CD4-positive, CD25-positive, alpha-beta regulatory T cell (primary cell): ENCODE measurements at regions not wholly inside any gene's neighbourhood (a gene's known extent, or its start where the extent isn't known, plus 50 kb on each side); places are given as distances from the start of the nearest gene placed in this dataset.
"Not testable (repeated sequence)": the region's sequence is repeated elsewhere in the genome, so short reads cannot be mapped to it uniquely, and the experiment has no call there.

Source experiments
- ATAC-seq, 2 donors: fragments of 150-1000 bp; cut with Tn5 transposase; one replicate each; pipeline ENCODE4 v1.10.0; 2021; ENCODE audit warnings: low read depth in 2 of 2, moderate number of reproducible peaks in 2 of 2, moderate library complexity in 1 of 2
- DNase-seq, 3 donors: peaks; one replicate each; pipeline versions ENCODE4 v3.0.0 to v3.0.0-alpha.2; 2012 to 2022; ENCODE audit warnings: mixed read lengths in 1 of 3
- H3K27ac ChIP-seq: one replicate; pipeline ENCODE4 v1.7.0; 2013; ENCODE audit warnings: mild to moderate bottlenecking, low read length; ENCODE audit not compliant: insufficient read depth, poor library complexity, severe bottlenecking
- H3K27me3 ChIP-seq: one replicate; pipeline ENCODE4 v1.7.0; 2013; ENCODE audit warnings: low read length; ENCODE audit not compliant: control insufficient read depth, insufficient read depth
- H3K36me3 ChIP-seq: one replicate; pipeline ENCODE4 v1.7.0; 2013; ENCODE audit warnings: mild to moderate bottlenecking, low read length, moderate library complexity; ENCODE audit not compliant: control insufficient read depth, insufficient read depth
- H3K4me1 ChIP-seq: 2 replicates; pipeline ENCODE4 v1.7.0; 2013; ENCODE audit warnings: mild to moderate bottlenecking, low read length; ENCODE audit not compliant: insufficient read depth, control insufficient read depth, poor library complexity, severe bottlenecking
- H3K4me3 ChIP-seq: one replicate; pipeline ENCODE4 v1.7.0; 2013; ENCODE audit warnings: low read depth, mild to moderate bottlenecking, low read length, moderate library complexity
- H3K9me3 ChIP-seq, 2 experiments: 1 replicate in 1 of 2; 2 replicates in 1 of 2; pipeline ENCODE4 v1.7.0; 2013; ENCODE audit warnings: low read length in 2 of 2, mild to moderate bottlenecking in 1 of 2, moderate library complexity in 1 of 2; ENCODE audit not compliant: control insufficient read depth in 2 of 2
- H3K27ac Mint-ChIP-seq, 3 donors: one replicate each; pipeline ENCODE4 v1.8.0; 2020 to 2022; ENCODE audit warnings: mild to moderate bottlenecking in 3 of 3, mixed read lengths in 3 of 3, moderate library complexity in 2 of 3
- H3K27me3 Mint-ChIP-seq: one replicate; pipeline ENCODE4 v1.8.0; 2022; ENCODE audit warnings: mild to moderate bottlenecking, mixed read lengths
- H3K36me3 Mint-ChIP-seq: one replicate; pipeline ENCODE4 v1.8.0; 2020; ENCODE audit warnings: mixed read lengths
- H3K4me1 Mint-ChIP-seq, 4 donors: one replicate each; pipeline ENCODE4 v1.8.0; 2020 to 2022; ENCODE audit warnings: mixed read lengths in 4 of 4, mild to moderate bottlenecking in 1 of 4
- H3K4me3 Mint-ChIP-seq, 4 donors: one replicate each; pipeline ENCODE4 v1.8.0; 2020 to 2022; ENCODE audit warnings: mild to moderate bottlenecking in 4 of 4, mixed read lengths in 4 of 4, moderate library complexity in 3 of 4
- H3K9me3 Mint-ChIP-seq, 7 donors: one replicate each; pipeline ENCODE4 v1.8.0; 2020 to 2022; ENCODE audit warnings: mixed read lengths in 7 of 7, mild to moderate bottlenecking in 3 of 7, moderate library complexity in 2 of 7

DNA sequence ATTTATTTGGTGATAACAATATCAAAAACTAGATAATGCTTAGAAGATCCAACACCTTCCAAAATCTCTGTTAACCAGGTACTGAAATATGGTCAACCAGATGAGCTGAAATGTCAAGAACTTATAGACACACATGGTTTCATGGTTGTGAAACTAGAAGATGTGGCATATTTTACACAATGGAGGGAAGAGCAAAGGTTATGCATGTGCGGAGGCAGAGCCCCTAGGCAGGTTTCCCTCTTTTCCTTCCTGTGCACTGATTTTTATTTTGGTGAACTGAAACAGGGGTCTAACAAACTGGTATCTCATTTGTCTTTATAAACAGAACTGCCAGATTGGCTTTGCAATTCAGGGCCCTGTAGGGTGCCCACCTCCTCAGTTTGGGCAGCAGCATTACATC lies 91.6 kb downstream of the PRL start:
- Histone ChIP-seq H3K36me3 (no peaks in the 10 kb centered on the region), H3K4me1 (no peaks in the 10 kb centered on the region), H3K27me3 (no peaks in the 10 kb centered on the region), H3K27ac (no peak overlapping the region), H3K9me3 (no peaks in the 10 kb centered on the region), H3K4me3 (no peak overlapping the region)
- Mint-ChIP-seq H3K4me1 (no peaks in the 10 kb centered on the region), H3K27ac (no peak overlapping the region), H3K9me3 (peaks cover 1 to 5% (median 2%) of the 10 kb centered on the region in 7 donors), H3K27me3 (no peaks in the 10 kb centered on the region), H3K36me3 (no peaks in the 10 kb centered on the region), H3K4me3 (no peak overlapping the region)
- DNase-seq, result no peak
- ATAC-seq, result no peak

DNA sequence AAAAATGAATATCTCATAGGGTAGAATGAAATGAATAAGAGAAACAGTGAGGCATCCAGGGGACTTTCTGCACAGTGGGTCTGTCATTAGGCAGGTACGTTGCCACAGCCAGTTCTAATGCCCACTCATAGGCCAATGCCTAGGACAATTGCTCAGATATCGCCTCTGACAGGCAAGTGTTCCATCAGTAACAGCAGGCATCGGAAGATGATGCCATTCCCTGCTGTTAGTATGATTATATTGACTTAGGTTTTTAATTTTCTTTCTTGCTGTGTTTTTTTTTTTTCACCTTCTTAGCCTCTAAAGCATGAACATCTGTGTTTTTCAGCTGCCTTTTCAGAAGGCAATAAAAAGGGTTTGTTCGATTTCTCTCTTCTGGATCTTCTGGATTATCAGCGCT lies 90.7 kb downstream of the PRL start:
- DNase-seq, result no peak
- H3K4me3 Mint-ChIP-seq, result no peak overlapping the region

DNA sequence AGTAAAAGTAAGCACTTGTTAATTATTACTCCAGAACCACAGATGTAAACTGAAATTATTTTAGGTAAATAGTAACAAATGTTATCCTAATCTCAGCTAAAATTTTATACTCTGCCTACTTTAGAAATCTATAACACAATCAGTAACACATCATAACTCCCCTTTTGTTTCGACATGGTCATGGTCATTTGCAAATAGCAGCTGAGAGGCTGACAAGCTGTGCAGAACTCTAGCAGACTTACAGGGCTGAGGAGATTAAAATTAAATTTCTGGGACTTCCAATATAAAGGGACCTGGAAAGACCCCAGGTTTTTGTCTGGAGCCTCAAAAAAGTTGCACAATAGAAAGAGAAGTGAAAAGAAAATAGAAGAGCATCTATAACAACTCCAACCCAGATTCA lies 88.8 kb downstream of the PRL start:
- Histone ChIP-seq H3K4me3 (no peak overlapping the region), H3K4me1 (no peaks in the 10 kb centered on the region), H3K27me3 (no peaks in the 10 kb centered on the region), H3K9me3 (no peaks in the 10 kb centered on the region), H3K36me3 (no peaks in the 10 kb centered on the region), H3K27ac (no peak overlapping the region)
- Mint-ChIP-seq H3K4me1 (no peaks in the 10 kb centered on the region), H3K27ac (no peak overlapping the region), H3K9me3 (peaks cover 0 to 8% (median 1%) of the 10 kb centered on the region in 7 donors), H3K4me3 (no peak overlapping the region), H3K27me3 (no peaks in the 10 kb centered on the region), H3K36me3 (no peaks in the 10 kb centered on the region)
- DNase-seq (no peak), ATAC-seq (no peak)

More for the DNA sequence above, 90.7 kb downstream of the PRL start:
- Histone ChIP-seq H3K36me3 (no peaks in the 10 kb centered on the region), H3K27ac (no peak overlapping the region), H3K4me1 (no peaks in the 10 kb centered on the region), H3K4me3 (no peak overlapping the region), H3K9me3 (no peaks in the 10 kb centered on the region), H3K27me3 (no peaks in the 10 kb centered on the region)
- H3K27ac Mint-ChIP-seq, result no peak overlapping the region
- H3K4me1 Mint-ChIP-seq, result no peaks in the 10 kb centered on the region
- no peak for ATAC-seq
- peaks cover 1 to 5% (median 2%) of the 10 kb centered on the region in 7 donors for H3K9me3 Mint-ChIP-seq
- no peaks in the 10 kb centered on the region for H3K27me3 Mint-ChIP-seq
- H3K36me3 Mint-ChIP-seq, result no peaks in the 10 kb centered on the region

DNA sequence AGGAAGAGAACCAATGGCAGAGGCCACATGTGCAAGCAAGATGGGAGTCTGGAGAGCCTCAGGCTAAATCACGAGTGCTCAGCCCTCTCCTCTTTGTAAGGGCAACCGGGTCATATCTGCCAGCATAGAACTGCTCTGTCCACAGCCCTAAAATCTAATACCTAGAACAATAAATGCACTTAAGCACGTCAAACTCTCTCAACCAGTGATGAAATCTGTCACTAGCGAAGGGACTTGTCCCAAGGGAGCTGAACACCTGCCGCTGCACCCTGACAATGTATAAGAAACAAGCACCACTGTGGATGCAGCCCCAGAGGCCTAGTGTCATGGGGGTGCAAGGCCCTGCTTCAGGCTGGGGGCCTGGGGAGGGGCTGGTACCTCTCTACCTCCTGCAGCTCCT lies 82.5 kb downstream of the PRL start:
- no peaks in the 10 kb centered on the region for H3K4me1 ChIP-seq
- no peak overlapping the region for H3K27ac Mint-ChIP-seq
- DNase-seq, result no peak
- H3K9me3 ChIP-seq, result no peaks in the 10 kb centered on the region
- no peaks in the 10 kb centered on the region for H3K27me3 Mint-ChIP-seq
- no peak overlapping the region for H3K4me3 Mint-ChIP-seq
- ATAC-seq, result no peak
- no peaks in the 10 kb centered on the region for H3K27me3 ChIP-seq
- no peaks in the 10 kb centered on the region for H3K4me1 Mint-ChIP-seq
- no peak overlapping the region for H3K27ac ChIP-seq
- H3K36me3 Mint-ChIP-seq, result no peaks in the 10 kb centered on the region
- peaks cover 0 to 3% (median 2%) of the 10 kb centered on the region in 7 donors for H3K9me3 Mint-ChIP-seq
- no peaks in the 10 kb centered on the region for H3K36me3 ChIP-seq
- no peak overlapping the region for H3K4me3 ChIP-seq

DNA sequence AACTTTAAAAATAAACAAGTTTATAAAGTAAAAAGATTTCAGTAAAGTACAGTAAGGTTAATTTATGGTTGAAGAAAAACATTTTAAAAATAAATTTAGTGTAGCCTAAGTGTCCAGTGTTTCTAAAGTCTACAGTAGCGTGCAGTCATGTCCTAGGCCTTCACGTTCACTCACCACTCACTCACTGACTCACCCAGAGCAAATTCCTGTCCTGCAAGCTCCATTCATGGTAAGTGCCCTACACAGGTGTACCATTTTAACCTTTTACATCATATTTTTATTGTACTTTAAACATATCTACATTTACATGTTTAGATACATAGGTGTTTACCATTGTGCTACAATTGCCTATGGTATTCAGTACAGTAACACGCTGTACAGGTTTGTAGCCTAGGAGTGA lies 81.4 kb downstream of the PRL start:
- H3K27ac ChIP-seq, ATAC-seq, H3K4me1 Mint-ChIP-seq, H3K36me3 Mint-ChIP-seq, H3K9me3 ChIP-seq, H3K4me3 ChIP-seq, H3K4me3 Mint-ChIP-seq, H3K27me3 Mint-ChIP-seq, H3K27me3 ChIP-seq, H3K4me1 ChIP-seq, H3K9me3 Mint-ChIP-seq, H3K36me3 ChIP-seq, DNase-seq, H3K27ac Mint-ChIP-seq: not testable (repeated sequence)

DNA sequence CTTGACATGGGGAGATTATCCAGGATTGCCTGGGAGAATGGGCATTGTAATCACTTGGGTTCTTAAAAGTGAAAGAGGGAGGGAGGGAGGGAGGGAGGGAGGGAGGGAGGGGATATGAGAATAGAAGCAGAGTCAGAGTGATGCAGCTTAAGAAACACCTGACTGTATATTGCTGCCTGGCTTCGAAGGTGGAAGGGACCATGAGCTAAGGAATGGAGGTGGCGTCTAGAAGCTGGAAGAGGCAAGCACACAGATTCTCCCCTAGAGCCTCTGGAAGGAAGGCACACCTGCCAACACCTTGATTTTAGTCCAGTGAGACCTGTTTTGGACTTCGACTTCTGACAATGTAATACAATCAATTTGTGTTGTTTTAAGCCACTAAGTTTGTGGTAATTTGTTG lies 78.4 kb downstream of the PRL start:
- Histone ChIP-seq H3K9me3 (no peaks in the 10 kb centered on the region), H3K4me3 (no peak overlapping the region), H3K4me1 (no peaks in the 10 kb centered on the region), H3K36me3 (no peaks in the 10 kb centered on the region), H3K27ac (no peak overlapping the region), H3K27me3 (no peaks in the 10 kb centered on the region)
- Mint-ChIP-seq H3K4me3 (no peak overlapping the region), H3K4me1 (no peaks in the 10 kb centered on the region), H3K27me3 (no peaks in the 10 kb centered on the region), H3K27ac (no peak overlapping the region), H3K36me3 (no peaks in the 10 kb centered on the region), H3K9me3 (peaks cover 0 to 5% (median 1%) of the 10 kb centered on the region in 7 donors)
- DNase-seq (no peak), ATAC-seq (no peak)

DNA sequence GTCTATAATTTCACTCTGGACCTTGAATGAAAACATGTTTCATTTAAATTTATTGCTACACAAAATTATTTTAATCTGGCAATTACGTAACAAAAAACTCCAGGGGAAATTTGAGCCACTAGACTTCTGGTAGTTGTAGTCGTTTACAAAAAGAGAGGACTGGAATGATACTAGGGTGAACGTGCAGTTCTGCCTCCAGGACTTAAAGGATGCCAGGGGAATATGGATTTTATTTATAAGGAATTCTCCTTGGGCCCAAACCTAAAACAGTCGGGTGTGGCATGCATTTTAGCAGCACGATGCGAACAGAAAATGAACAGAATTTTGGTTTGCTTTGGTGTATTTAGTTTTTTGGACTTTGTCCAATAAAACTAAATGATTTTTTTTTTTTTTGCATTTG lies 76.9 kb downstream of the PRL start:
- no peaks in the 10 kb centered on the region for H3K36me3 Mint-ChIP-seq
- Histone ChIP-seq H3K27me3 (no peaks in the 10 kb centered on the region), H3K27ac (no peak overlapping the region), H3K9me3 (no peaks in the 10 kb centered on the region), H3K4me3 (no peak overlapping the region), H3K4me1 (no peaks in the 10 kb centered on the region), H3K36me3 (no peaks in the 10 kb centered on the region)
- no peak for ATAC-seq
- no peak for DNase-seq
- no peak overlapping the region for H3K27ac Mint-ChIP-seq
- H3K4me3 Mint-ChIP-seq, result no peak overlapping the region
- H3K27me3 Mint-ChIP-seq, result no peaks in the 10 kb centered on the region
- H3K4me1 Mint-ChIP-seq, result no peaks in the 10 kb centered on the region
- H3K9me3 Mint-ChIP-seq, result peaks cover 0 to 5% (median 1%) of the 10 kb centered on the region in 7 donors

DNA sequence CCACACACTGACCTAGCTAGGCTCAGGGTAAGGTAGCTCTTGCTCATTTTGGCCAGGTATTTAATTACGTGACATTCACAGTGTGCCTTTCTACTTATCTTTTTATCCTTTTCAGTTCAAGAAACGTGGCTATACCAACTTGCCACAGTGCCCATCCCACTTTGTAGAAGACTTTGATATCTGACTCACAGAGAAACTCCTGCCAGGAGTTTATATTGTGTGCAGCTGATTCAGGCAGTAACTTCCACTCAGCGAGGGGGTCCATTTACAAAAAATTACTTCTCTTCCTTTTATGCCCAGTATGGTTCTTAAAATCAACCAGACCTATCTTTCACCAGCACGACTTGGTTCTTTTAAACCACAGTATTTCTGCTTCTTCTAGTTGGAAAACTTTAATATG lies 75.6 kb downstream of the PRL start:
- H3K4me3 ChIP-seq, result no peak overlapping the region
- Mint-ChIP-seq H3K4me3 (no peak overlapping the region), H3K27ac (no peak overlapping the region), H3K9me3 (peaks cover 0 to 5% (median 1%) of the 10 kb centered on the region in 7 donors), H3K4me1 (no peaks in the 10 kb centered on the region), H3K27me3 (no peaks in the 10 kb centered on the region), H3K36me3 (no peaks in the 10 kb centered on the region)
- H3K9me3 ChIP-seq, result no peaks in the 10 kb centered on the region
- H3K4me1 ChIP-seq, result no peaks in the 10 kb centered on the region
- no peak overlapping the region for H3K27ac ChIP-seq
- ATAC-seq (no peak), DNase-seq (no peak)
- H3K27me3 ChIP-seq, result no peaks in the 10 kb centered on the region
- H3K36me3 ChIP-seq, result no peaks in the 10 kb centered on the region
